ENCODE measurements at regions not wholly inside any gene's neighbourhood (a gene's known extent, or its start where the extent isn't known, plus 50 kb on each side); places are given as distances from the start of the nearest gene placed in this dataset.

DNA sequence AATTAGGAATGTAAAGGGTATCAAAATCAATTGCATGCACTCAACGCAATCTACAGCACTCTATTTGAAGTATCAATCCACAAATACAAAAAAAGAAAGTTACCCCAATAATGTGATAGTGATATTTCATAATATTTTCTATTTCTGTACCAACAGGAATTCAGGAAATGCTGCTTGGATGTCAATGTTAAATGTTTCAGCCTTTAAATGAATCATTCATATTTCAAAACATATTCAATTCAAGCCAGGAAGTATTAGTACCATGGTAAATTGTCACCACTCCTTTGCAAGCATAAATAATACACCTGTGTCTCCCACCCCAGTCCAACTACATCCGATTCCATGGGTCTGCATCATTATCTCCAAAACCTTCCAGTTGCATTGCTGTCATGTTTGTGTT is 1185.5 kb upstream of the CDH18 start:
- H3K4me1 ChIP-seq (ENCODE audit: control insufficient read depth, insufficient read depth, low read length): no peaks in the 10 kb centered on the region
- ChIA-PET CTCF (no interaction called here), POLR2A (no interaction called here)
- TF ChIP-seq, protein P1, sequence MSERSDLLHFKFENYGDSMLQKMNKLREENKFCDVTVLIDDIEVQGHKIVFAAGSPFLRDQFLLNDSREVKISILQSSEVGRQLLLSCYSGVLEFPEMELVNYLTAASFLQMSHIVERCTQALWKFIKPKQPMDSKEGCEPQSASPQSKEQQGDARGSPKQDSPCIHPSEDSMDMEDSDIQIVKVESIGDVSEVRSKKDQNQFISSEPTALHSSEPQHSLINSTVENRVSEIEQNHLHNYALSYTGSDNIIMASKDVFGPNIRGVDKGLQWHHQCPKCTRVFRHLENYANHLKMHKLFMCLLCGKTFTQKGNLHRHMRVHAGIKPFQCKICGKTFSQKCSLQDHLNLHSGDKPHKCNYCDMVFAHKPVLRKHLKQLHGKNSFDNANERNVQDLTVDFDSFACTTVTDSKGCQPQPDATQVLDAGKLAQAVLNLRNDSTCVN (tag by site-specific recombination; optimal IDR thresholded peaks at IDR 0.05): no peak
- H3K4me3 ChIP-seq (ENCODE audit: low read depth, low read length): no peak overlapping the region
- H3K9me3 ChIP-seq (ENCODE audit: control insufficient read depth, insufficient read depth, low read depth, low read length): no peaks in the 10 kb centered on the region
- H3K36me3 ChIP-seq (ENCODE audit: control insufficient read depth in 2 of 2, insufficient read depth in 1 of 2, low read length in 2 of 2): no peaks in the 10 kb centered on the region
- no peak overlapping the region for H3K27ac ChIP-seq (ENCODE audit: extremely low read depth, low read depth, low read length)

DNA sequence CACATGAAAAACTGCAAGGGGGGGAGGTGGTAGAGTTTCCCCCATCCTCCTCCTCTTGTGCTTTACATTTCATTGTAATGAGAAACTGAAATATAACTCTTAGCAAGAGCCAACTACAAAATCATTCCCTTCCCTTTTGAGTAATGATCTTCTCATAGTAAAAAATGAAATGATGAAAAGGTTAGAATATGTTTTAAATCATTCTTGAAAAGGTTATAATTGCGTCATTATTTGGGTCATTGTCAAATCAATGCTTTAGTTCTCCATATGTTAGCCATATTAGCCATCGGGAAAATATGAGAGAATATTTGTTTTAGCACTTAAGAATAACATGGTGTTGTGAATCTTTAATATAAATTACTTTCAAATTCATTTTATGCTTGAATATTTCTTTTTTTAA is 1185.0 kb upstream of the CDH18 start:
- no peak overlapping the region for H3K27ac ChIP-seq (ENCODE audit: extremely low read depth, low read depth, low read length)
- H3K4me3 ChIP-seq (ENCODE audit: low read depth, low read length): no peak overlapping the region
- ChIA-PET POLR2A (no interaction called here), CTCF (no interaction called here)
- H3K4me1 ChIP-seq (ENCODE audit: control insufficient read depth, insufficient read depth, low read length): no peaks in the 10 kb centered on the region
- H3K9me3 ChIP-seq (ENCODE audit: control insufficient read depth, insufficient read depth, low read depth, low read length): no peaks in the 10 kb centered on the region
- TF ChIP-seq ZNF112 (tag by site-specific recombination; IDR thresholded peaks at IDR 0.05) (no peak), ZBTB21 (tag by site-specific recombination; IDR thresholded peaks at IDR 0.05) (no peak), ZNF202 (tag by site-specific recombination; IDR thresholded peaks at IDR 0.05; ENCODE audit: borderline replicate concordance) (no peak)
- TF ChIP-seq, protein P2, sequence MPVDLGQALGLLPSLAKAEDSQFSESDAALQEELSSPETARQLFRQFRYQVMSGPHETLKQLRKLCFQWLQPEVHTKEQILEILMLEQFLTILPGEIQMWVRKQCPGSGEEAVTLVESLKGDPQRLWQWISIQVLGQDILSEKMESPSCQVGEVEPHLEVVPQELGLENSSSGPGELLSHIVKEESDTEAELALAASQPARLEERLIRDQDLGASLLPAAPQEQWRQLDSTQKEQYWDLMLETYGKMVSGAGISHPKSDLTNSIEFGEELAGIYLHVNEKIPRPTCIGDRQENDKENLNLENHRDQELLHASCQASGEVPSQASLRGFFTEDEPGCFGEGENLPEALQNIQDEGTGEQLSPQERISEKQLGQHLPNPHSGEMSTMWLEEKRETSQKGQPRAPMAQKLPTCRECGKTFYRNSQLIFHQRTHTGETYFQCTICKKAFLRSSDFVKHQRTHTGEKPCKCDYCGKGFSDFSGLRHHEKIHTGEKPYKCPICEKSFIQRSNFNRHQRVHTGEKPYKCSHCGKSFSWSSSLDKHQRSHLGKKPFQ (tag by site-specific recombination; IDR thresholded peaks at IDR 0.05): no peak
- TF ChIP-seq, protein P3, sequence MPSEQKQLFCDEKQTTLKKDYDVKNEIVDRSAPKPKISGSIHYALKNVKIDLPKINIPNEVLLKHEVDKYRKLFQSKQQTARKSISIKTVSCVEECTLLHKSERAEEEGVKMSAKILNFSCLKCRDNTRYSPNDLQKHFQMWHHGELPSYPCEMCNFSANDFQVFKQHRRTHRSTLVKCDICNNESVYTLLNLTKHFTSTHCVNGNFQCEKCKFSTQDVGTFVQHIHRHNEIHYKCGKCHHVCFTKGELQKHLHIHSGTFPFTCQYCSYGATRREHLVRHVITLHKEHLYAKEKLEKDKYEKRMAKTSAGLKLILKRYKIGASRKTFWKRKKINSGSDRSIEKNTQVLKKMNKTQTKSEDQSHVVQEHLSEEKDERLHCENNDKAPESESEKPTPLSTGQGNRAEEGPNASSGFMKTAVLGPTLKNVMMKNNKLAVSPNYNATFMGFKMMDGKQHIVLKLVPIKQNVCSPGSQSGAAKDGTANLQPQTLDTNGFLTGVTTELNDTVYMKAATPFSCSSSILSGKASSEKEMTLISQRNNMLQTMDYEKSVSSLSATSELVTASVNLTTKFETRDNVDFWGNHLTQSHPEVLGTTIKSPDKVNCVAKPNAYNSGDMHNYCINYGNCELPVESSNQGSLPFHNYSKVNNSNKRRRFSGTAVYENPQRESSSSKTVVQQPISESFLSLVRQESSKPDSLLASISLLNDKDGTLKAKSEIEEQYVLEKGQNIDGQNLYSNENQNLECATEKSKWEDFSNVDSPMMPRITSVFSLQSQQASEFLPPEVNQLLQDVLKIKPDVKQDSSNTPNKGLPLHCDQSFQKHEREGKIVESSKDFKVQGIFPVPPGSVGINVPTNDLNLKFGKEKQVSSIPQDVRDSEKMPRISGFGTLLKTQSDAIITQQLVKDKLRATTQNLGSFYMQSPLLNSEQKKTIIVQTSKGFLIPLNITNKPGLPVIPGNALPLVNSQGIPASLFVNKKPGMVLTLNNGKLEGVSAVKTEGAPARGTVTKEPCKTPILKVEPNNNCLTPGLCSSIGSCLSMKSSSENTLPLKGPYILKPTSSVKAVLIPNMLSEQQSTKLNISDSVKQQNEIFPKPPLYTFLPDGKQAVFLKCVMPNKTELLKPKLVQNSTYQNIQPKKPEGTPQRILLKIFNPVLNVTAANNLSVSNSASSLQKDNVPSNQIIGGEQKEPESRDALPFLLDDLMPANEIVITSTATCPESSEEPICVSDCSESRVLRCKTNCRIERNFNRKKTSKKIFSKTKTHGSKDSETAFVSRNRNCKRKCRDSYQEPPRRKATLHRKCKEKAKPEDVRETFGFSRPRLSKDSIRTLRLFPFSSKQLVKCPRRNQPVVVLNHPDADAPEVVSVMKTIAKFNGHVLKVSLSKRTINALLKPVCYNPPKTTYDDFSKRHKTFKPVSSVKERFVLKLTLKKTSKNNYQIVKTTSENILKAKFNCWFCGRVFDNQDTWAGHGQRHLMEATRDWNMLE (tag by site-specific recombination; conservative IDR thresholded peaks at IDR 0.05; ENCODE audit: low read depth): no peak
- no peaks in the 10 kb centered on the region for H3K36me3 ChIP-seq (ENCODE audit: control insufficient read depth in 2 of 2, insufficient read depth in 1 of 2, low read length in 2 of 2)

DNA sequence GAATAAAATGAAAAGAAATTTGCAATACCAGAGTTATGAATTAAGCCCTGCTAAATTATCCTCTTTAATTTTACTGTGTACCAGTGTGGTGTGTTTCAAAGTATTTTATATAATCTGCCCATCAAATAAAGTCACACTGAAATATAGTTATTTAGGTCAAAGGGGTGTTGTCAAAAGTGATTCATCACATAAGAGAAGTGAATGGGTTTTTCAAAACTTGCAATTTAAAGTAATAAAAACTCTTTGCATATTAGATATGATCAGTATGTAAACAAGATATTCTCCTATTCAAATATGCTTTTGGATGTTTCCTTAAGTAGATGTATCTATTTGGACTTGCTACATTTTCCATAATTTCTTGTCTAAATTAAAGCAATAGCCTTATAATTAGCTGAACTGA is 1183.0 kb upstream of the CDH18 start:
- Histone ChIP-seq H3K4me1 (ENCODE audit: control insufficient read depth, insufficient read depth, low read length) (no peaks in the 10 kb centered on the region), H3K9me3 (ENCODE audit: control insufficient read depth, insufficient read depth, low read depth, low read length) (no peaks in the 10 kb centered on the region), H3K27ac (ENCODE audit: extremely low read depth, low read depth, low read length) (no peak overlapping the region), H3K36me3 (ENCODE audit: control insufficient read depth in 2 of 2, insufficient read depth in 1 of 2, low read length in 2 of 2) (no peaks in the 10 kb centered on the region), H3K4me3 (ENCODE audit: low read depth, low read length) (no peak overlapping the region)
- ChIA-PET CTCF (interaction anchor here (0.6 kb wide), 1 partner anchor 1885 kb away, joined by 3 read pairs; no protein-coding TSS in a partner anchor), POLR2A (no interaction called here)
- TF ChIP-seq ZNF600 (tag by site-specific recombination; IDR thresholded peaks at IDR 0.05) (no peak), KLF10 (tag by site-specific recombination; IDR thresholded peaks at IDR 0.05) (no peak), YY2 (tag by site-specific recombination; IDR thresholded peaks at IDR 0.05) (no peak), GLI2 (tag by site-specific recombination; IDR thresholded peaks at IDR 0.05; ENCODE audit: borderline replicate concordance, low read depth) (no peak), ZNF558 (tag by site-specific recombination; IDR thresholded peaks at IDR 0.05) (no peak), ZNF473 (tag by site-specific recombination; IDR thresholded peaks at IDR 0.05) (no peak), ZNF174 (tag by site-specific recombination; IDR thresholded peaks at IDR 0.05) (no peak), OSR2 (tag by site-specific recombination; IDR thresholded peaks at IDR 0.05) (no peak), ZNF341 (tag by site-specific recombination; IDR thresholded peaks at IDR 0.05; ENCODE audit: low read depth) (no peak), SP2 (tag by site-specific recombination; IDR thresholded peaks at IDR 0.05) (no peak), ZNF658 (tag by site-specific recombination; IDR thresholded peaks at IDR 0.05) (no peak), ZNF623 (tag by site-specific recombination; IDR thresholded peaks at IDR 0.05) (no peak), ZNF354C (tag by site-specific recombination; IDR thresholded peaks at IDR 0.05; ENCODE audit: borderline replicate concordance, low read depth) (no peak)
- TF ChIP-seq, protein P4, sequence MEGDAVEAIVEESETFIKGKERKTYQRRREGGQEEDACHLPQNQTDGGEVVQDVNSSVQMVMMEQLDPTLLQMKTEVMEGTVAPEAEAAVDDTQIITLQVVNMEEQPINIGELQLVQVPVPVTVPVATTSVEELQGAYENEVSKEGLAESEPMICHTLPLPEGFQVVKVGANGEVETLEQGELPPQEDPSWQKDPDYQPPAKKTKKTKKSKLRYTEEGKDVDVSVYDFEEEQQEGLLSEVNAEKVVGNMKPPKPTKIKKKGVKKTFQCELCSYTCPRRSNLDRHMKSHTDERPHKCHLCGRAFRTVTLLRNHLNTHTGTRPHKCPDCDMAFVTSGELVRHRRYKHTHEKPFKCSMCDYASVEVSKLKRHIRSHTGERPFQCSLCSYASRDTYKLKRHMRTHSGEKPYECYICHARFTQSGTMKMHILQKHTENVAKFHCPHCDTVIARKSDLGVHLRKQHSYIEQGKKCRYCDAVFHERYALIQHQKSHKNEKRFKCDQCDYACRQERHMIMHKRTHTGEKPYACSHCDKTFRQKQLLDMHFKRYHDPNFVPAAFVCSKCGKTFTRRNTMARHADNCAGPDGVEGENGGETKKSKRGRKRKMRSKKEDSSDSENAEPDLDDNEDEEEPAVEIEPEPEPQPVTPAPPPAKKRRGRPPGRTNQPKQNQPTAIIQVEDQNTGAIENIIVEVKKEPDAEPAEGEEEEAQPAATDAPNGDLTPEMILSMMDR (tag by site-specific recombination; IDR thresholded peaks at IDR 0.05): no peak
- TF ChIP-seq, protein P5, sequence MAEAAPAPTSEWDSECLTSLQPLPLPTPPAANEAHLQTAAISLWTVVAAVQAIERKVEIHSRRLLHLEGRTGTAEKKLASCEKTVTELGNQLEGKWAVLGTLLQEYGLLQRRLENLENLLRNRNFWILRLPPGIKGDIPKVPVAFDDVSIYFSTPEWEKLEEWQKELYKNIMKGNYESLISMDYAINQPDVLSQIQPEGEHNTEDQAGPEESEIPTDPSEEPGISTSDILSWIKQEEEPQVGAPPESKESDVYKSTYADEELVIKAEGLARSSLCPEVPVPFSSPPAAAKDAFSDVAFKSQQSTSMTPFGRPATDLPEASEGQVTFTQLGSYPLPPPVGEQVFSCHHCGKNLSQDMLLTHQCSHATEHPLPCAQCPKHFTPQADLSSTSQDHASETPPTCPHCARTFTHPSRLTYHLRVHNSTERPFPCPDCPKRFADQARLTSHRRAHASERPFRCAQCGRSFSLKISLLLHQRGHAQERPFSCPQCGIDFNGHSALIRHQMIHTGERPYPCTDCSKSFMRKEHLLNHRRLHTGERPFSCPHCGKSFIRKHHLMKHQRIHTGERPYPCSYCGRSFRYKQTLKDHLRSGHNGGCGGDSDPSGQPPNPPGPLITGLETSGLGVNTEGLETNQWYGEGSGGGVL (tag by site-specific recombination; IDR thresholded peaks at IDR 0.05): no peak
